ENCODE measurements at regions not wholly inside any gene's neighbourhood (a gene's known extent, or its start where the extent isn't known, plus 50 kb on each side); places are given as distances from the start of the nearest gene placed in this dataset.

- TF ChIP-seq CTCF (conservative IDR thresholded peaks at IDR 0.05; ENCODE audit: low read length) (no peak), EZH2phosphoT487 (IDR thresholded peaks at IDR 0.05; ENCODE audit: borderline replicate concordance, low read depth, low read length) (no peak)
Measured at GRCh38 chr17:17414341-17414805, 62.4 kb upstream of the MED9 start.

Data from OCI-LY7 (cell line).